ENCODE measurements at regions not wholly inside any gene's neighbourhood (a gene's known extent, or its start where the extent isn't known, plus 50 kb on each side); places are given as distances from the start of the nearest gene placed in this dataset.

GRCh38 chr13:86840250-86841191, 830.6 kb upstream of the SLITRK5 start:
- ATAC-seq (no peak), DNase-seq (ENCODE audit: low spot score) (no peak)
- Mint-ChIP-seq H3K4me1 (no peaks in the 10 kb centered on the region), H3K27me3 (ENCODE audit: low read depth) (no peaks in the 10 kb centered on the region; the same call in 1 of the 2 replicates), H3K9me3 (peaks cover 26% of the 10 kb centered on the region), H3K36me3 (peaks cover 15% of the 10 kb centered on the region), H3K4me3 (no peak overlapping the region), H3K27ac (no peak overlapping the region)
- ChIA-PET CTCF (no interaction called here), POLR2A (no interaction called here)
- TF ChIP-seq GABPB1 (CRISPR knock-in tag; IDR thresholded peaks at IDR 0.05), result no peak
- no peak for TF ChIP-seq PRRX2 (CRISPR knock-in tag; IDR thresholded peaks at IDR 0.05)
- TF ChIP-seq NR3C1 (CRISPR knock-in tag; conservative IDR thresholded peaks at IDR 0.05; ENCODE audit: low read depth), result no peak
- TF ChIP-seq, protein P1, sequence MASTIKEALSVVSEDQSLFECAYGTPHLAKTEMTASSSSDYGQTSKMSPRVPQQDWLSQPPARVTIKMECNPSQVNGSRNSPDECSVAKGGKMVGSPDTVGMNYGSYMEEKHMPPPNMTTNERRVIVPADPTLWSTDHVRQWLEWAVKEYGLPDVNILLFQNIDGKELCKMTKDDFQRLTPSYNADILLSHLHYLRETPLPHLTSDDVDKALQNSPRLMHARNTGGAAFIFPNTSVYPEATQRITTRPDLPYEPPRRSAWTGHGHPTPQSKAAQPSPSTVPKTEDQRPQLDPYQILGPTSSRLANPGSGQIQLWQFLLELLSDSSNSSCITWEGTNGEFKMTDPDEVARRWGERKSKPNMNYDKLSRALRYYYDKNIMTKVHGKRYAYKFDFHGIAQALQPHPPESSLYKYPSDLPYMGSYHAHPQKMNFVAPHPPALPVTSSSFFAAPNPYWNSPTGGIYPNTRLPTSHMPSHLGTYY (CRISPR knock-in tag; IDR thresholded peaks at IDR 0.05), result no peak
- no peak for TF ChIP-seq MAX (CRISPR knock-in tag; IDR thresholded peaks at IDR 0.05)
- TF ChIP-seq ZNF532 (CRISPR knock-in tag; IDR thresholded peaks at IDR 0.05; ENCODE audit: borderline replicate concordance), result no peak
- TF ChIP-seq TEAD1 (CRISPR knock-in tag; IDR thresholded peaks at IDR 0.05), result no peak

DNA sequence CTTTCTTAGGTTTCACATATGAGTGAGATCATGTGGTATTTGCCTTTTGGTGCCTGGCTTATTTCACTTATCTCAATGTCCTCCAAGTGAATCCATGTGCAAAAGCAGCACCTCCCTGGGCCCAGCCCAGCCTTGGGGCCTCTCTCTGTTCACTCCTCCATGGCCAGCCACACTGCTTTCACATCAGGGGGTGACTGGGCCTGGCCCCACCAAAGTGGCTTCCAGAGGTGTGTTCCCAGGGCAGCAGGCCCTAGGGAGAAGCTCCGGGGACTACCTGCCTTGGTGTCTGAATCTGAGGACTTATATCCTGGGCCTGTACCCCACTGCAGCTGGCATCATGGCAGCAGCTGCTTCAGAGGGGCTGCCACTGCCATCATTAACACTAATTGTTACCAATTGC, 829.9 kb upstream of the SLITRK5 start:
- Mint-ChIP-seq H3K4me1 (no peaks in the 10 kb centered on the region), H3K27me3 (ENCODE audit: low read depth) (no peaks in the 10 kb centered on the region; the same call in 1 of the 2 replicates), H3K27ac (no peak overlapping the region), H3K9me3 (peaks cover 18% of the 10 kb centered on the region), H3K36me3 (peaks cover 10% of the 10 kb centered on the region), H3K4me3 (no peak overlapping the region)
- no peak for DNase-seq (ENCODE audit: low spot score)
- ChIA-PET CTCF (no interaction called here), POLR2A (no interaction called here)
- ATAC-seq, result no peak
- TF ChIP-seq NR1H2 (CRISPR knock-in tag; IDR thresholded peaks at IDR 0.05) (no peak), SP1 (CRISPR knock-in tag; conservative IDR thresholded peaks at IDR 0.05) (no peak), CTCF (IDR thresholded peaks at IDR 0.05) (no peak), ATF2 (CRISPR knock-in tag; IDR thresholded peaks at IDR 0.05; ENCODE audit: borderline replicate concordance, low read depth) (no peak)
- TF ChIP-seq, protein P2, sequence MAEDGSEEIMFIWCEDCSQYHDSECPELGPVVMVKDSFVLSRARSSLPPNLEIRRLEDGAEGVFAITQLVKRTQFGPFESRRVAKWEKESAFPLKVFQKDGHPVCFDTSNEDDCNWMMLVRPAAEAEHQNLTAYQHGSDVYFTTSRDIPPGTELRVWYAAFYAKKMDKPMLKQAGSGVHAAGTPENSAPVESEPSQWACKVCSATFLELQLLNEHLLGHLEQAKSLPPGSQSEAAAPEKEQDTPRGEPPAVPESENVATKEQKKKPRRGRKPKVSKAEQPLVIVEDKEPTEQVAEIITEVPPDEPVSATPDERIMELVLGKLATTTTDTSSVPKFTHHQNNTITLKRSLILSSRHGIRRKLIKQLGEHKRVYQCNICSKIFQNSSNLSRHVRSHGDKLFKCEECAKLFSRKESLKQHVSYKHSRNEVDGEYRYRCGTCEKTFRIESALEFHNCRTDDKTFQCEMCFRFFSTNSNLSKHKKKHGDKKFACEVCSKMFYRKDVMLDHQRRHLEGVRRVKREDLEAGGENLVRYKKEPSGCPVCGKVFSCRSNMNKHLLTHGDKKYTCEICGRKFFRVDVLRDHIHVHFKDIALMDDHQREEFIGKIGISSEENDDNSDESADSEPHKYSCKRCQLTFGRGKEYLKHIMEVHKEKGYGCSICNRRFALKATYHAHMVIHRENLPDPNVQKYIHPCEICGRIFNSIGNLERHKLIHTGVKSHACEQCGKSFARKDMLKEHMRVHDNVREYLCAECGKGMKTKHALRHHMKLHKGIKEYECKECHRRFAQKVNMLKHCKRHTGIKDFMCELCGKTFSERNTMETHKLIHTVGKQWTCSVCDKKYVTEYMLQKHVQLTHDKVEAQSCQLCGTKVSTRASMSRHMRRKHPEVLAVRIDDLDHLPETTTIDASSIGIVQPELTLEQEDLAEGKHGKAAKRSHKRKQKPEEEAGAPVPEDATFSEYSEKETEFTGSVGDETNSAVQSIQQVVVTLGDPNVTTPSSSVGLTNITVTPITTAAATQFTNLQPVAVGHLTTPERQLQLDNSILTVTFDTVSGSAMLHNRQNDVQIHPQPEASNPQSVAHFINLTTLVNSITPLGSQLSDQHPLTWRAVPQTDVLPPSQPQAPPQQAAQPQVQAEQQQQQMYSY (CRISPR knock-in tag; IDR thresholded peaks at IDR 0.05), result no peak
- TF ChIP-seq, protein P3, sequence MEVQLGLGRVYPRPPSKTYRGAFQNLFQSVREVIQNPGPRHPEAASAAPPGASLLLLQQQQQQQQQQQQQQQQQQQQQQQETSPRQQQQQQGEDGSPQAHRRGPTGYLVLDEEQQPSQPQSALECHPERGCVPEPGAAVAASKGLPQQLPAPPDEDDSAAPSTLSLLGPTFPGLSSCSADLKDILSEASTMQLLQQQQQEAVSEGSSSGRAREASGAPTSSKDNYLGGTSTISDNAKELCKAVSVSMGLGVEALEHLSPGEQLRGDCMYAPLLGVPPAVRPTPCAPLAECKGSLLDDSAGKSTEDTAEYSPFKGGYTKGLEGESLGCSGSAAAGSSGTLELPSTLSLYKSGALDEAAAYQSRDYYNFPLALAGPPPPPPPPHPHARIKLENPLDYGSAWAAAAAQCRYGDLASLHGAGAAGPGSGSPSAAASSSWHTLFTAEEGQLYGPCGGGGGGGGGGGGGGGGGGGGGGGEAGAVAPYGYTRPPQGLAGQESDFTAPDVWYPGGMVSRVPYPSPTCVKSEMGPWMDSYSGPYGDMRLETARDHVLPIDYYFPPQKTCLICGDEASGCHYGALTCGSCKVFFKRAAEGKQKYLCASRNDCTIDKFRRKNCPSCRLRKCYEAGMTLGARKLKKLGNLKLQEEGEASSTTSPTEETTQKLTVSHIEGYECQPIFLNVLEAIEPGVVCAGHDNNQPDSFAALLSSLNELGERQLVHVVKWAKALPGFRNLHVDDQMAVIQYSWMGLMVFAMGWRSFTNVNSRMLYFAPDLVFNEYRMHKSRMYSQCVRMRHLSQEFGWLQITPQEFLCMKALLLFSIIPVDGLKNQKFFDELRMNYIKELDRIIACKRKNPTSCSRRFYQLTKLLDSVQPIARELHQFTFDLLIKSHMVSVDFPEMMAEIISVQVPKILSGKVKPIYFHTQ (CRISPR knock-in tag; IDR thresholded peaks at IDR 0.05), result no peak
- TF ChIP-seq, protein P4, sequence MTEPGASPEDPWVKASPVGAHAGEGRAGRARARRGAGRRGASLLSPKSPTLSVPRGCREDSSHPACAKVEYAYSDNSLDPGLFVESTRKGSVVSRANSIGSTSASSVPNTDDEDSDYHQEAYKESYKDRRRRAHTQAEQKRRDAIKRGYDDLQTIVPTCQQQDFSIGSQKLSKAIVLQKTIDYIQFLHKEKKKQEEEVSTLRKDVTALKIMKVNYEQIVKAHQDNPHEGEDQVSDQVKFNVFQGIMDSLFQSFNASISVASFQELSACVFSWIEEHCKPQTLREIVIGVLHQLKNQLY (CRISPR knock-in tag; IDR thresholded peaks at IDR 0.05), result no peak

Measured in WTC11 (cell line).